Bronchial epithelial cell (primary cell): ENCODE measurements at regions not wholly inside any gene's neighbourhood (a gene's known extent, or its start where the extent isn't known, plus 50 kb on each side); places are given as distances from the start of the nearest gene placed in this dataset.
A peak's percentile ranks its signal among the peaks of the same experiment; 100 is the strongest.

Experiments
- DNase-seq: peaks from one replicate; pipeline ENCODE4 v3.0.0-alpha.2; 2010; ENCODE audit warnings: low read depth
- FAIRE-seq: peaks from 2 replicates; lab custom pipeline; 2011; peaks lifted over from hg19 to GRCh38; lab: Jason Lieb, UNC
- H3K27me3 ChIP-seq: 2 replicates; pipeline ENCODE4 v1.5.1; 2011; ENCODE audit warnings: low read length; ENCODE audit not compliant: control insufficient read depth, insufficient read depth
- H3K36me3 ChIP-seq: 2 replicates; pipeline ENCODE4 v1.5.1; 2011; ENCODE audit warnings: low read length; ENCODE audit not compliant: control insufficient read depth, insufficient read depth
- H3K4me3 ChIP-seq: 2 replicates; pipeline ENCODE4 v1.5.1; 2011; ENCODE audit warnings: mild to moderate bottlenecking, low read depth, low read length, control low read depth
- CTCF ChIP-seq: IDR thresholded peaks from 2 replicates; pipeline ENCODE4 v1.5.1; 2011; ENCODE audit warnings: mild to moderate bottlenecking, moderate library complexity, low read length, control low read depth, inconsistent platforms; ENCODE audit not compliant: insufficient read depth, severe bottlenecking

- DNase-seq: no peak
- H3K4me3 ChIP-seq: no peak overlapping the region
- no peak for TF ChIP-seq CTCF
- H3K27me3 ChIP-seq: no peaks in the 10 kb centered on the region
- H3K36me3 ChIP-seq: no peaks in the 10 kb centered on the region
- FAIRE-seq: peak; percentile 23
Observed at GRCh38 chr1:43058056-43058455, 99.4 kb upstream of the SLC2A1 start.

GRCh38 chr1:43057567-43057966 is 98.9 kb upstream of the SLC2A1 start:
- DNase-seq (no peak), FAIRE-seq (peak; percentile 97)
- no peak for TF ChIP-seq CTCF
- Histone ChIP-seq H3K36me3 (no peaks in the 10 kb centered on the region), H3K27me3 (no peaks in the 10 kb centered on the region), H3K4me3 (no peak overlapping the region)

- TF ChIP-seq CTCF: no peak
- Histone ChIP-seq H3K4me3 (no peak overlapping the region), H3K36me3 (no peaks in the 10 kb centered on the region), H3K27me3 (no peaks in the 10 kb centered on the region)
- DNase-seq: peak; percentile 65
- no peak for FAIRE-seq
Observed at GRCh38 chr1:43056981-43057391, 98.3 kb upstream of the SLC2A1 start.

GRCh38 chr1:43056460-43056859 is 97.8 kb upstream of the SLC2A1 start:
- no peak for FAIRE-seq

GRCh38 chr1:43054961-43055360 is 96.3 kb upstream of the SLC2A1 start:
- FAIRE-seq: no peak
- peak; percentile 85 for DNase-seq
- H3K36me3 ChIP-seq: no peaks in the 10 kb centered on the region
- no peaks in the 10 kb centered on the region for H3K27me3 ChIP-seq
- no peak overlapping the region for H3K4me3 ChIP-seq
- TF ChIP-seq CTCF: no peak

More at GRCh38 chr1:43056460-43056859, 97.8 kb upstream of the SLC2A1 start:
- no peak overlapping the region for H3K4me3 ChIP-seq
- no peak for TF ChIP-seq CTCF
- no peak for DNase-seq
- no peaks in the 10 kb centered on the region for H3K27me3 ChIP-seq
- H3K36me3 ChIP-seq: no peaks in the 10 kb centered on the region

- DNase-seq: no peak
- TF ChIP-seq CTCF: no peak
- no peaks in the 10 kb centered on the region for H3K27me3 ChIP-seq
- FAIRE-seq: no peak
- no peak overlapping the region for H3K4me3 ChIP-seq
- no peaks in the 10 kb centered on the region for H3K36me3 ChIP-seq
Observed at GRCh38 chr1:43052786-43053439, 94.2 kb upstream of the SLC2A1 start.
